ENCODE measurements at regions not wholly inside any gene's neighbourhood (a gene's known extent, or its start where the extent isn't known, plus 50 kb on each side); places are given as distances from the start of the nearest gene placed in this dataset.

- BruUV-seq (replicated peaks): no TSS peak
- Histone ChIP-seq H2AFZ (ENCODE audit: low read length) (no peak overlapping the region), H3K4me3 (replicated peaks in 1 of 3; ENCODE audit: insufficient read depth in 1 of 3, low read depth in 2 of 3, low read length in 3 of 3) (no peak overlapping the region), H3K9ac (ENCODE audit: insufficient read depth, low read depth, low read length) (no peak overlapping the region), H4K20me1 (ENCODE audit: insufficient read depth, low read length) (no peaks in the 10 kb centered on the region), H3K36me3 (replicated peaks in 1 of 2; ENCODE audit: control insufficient read depth in 1 of 2, insufficient read depth in 2 of 2, low read length in 2 of 2) (no peaks in the 10 kb centered on the region), H3K4me2 (ENCODE audit: low read depth, low read length) (no peak overlapping the region), H3K79me2 (ENCODE audit: insufficient read depth, low read length) (no peaks in the 10 kb centered on the region), H3K9me3 (ENCODE audit: low read length) (no peaks in the 10 kb centered on the region), H3K4me1 (ENCODE audit: insufficient read depth, low read length) (no peaks in the 10 kb centered on the region), H3K27me3 (ENCODE audit: control insufficient read depth in 1 of 2, insufficient read depth in 2 of 2, low read length in 2 of 2) (no peaks in the 10 kb centered on the region), H3K27ac (ENCODE audit: extremely low read length, insufficient read depth, low read length) (no peak overlapping the region)
- POLR2A ChIA-PET: no interaction called here
- no peak for ATAC-seq
- WGBS (ENCODE audit: low lambda C conversion rate): 0% methylated on average over 5 of the region's 5 CpGs
- intact Hi-C loops (cut with micrococcal nuclease; ENCODE audit: unreplicated experiment): no loop called here
- no peak for FAIRE-seq
- DNase-seq (ENCODE audit: low spot score): no peak
- CTCF ChIA-PET (ENCODE audit: low intra/inter-chr PET ratio, low total read pairs): no interaction called here
- TF ChIP-seq MTERF4 (CRISPR knock-in tag; IDR thresholded peaks at IDR 0.05) (no peak), ZBTB10 (CRISPR knock-in tag; IDR thresholded peaks at IDR 0.05; ENCODE audit: borderline replicate concordance) (no peak), GATA4 (IDR thresholded peaks at IDR 0.05; ENCODE audit: borderline replicate concordance, low read depth) (no peak), ZBTB20 (CRISPR knock-in tag; IDR thresholded peaks at IDR 0.05; ENCODE audit: borderline replicate concordance, low read depth) (no peak), REPIN1 (CRISPR knock-in tag; IDR thresholded peaks at IDR 0.05; ENCODE audit: borderline replicate concordance, low read depth) (no peak), JUNB (CRISPR knock-in tag; IDR thresholded peaks at IDR 0.05; ENCODE audit: borderline replicate concordance) (no peak), RELA (CRISPR knock-in tag; IDR thresholded peaks at IDR 0.05) (no peak), THAP8 (CRISPR knock-in tag; IDR thresholded peaks at IDR 0.05; ENCODE audit: borderline replicate concordance) (no peak), HINFP (CRISPR knock-in tag; IDR thresholded peaks at IDR 0.05; ENCODE audit: low read depth) (no peak)
- in situ Hi-C loops (cut with HindIII; ENCODE audit: extremely low pct_ligation_motif_present, low pct_unique_long_range_greater_than_20kb): no loop called here
These were observed 120.7 kb downstream of the SCG2 start for GRCh38 chr2:223481486-223481885.

Measured in HepG2 (cell line).